ENCODE measurements at regions not wholly inside any gene's neighbourhood (a gene's known extent, or its start where the extent isn't known, plus 50 kb on each side); places are given as distances from the start of the nearest gene placed in this dataset.
A peak's percentile ranks its signal among the peaks of the same experiment; 100 is the strongest.

DNA sequence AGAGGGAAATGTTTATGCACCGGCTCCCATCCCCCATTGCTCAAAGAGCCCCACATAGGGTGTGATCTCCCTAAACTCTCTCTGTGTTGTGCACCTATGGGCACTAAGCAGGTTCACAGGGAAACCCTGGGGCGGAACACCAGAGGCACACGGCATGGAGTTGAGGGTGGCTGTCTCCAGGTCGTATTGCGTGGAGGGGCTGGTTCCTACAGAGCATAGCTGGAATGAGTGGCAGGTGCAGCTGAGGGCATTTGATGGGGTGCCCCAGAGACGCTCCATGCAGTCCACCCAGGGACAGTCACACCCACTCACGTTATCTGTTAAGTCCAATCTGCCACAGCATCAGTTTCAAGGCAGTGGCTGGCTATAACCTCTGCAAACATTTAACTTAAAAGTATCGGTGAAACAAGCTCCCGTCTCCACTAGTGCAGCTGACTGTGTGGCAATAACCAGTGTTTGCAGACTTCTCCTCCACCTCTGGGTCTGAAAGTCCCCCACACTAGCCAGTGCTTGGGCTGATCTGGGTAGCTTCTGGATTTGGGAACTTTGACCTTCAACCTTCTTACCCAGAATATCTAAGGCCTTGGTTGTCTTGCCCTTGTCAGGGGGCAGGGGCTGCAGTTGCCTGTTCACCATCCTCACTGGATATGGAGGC is 249.2 kb upstream of the ZNF32 start:
- ChIA-PET POLR2A (no interaction called here), CTCF (no interaction called here)
- peaks cover 16% of the 10 kb centered on the region for H3K27me3 Mint-ChIP-seq (ENCODE audit: low read depth)
- DNase-seq (peak; percentile 18), ATAC-seq (no peak)
- H3K9me3 Mint-ChIP-seq (ENCODE audit: insufficient read depth) = no peaks in the 10 kb centered on the region
- no peak overlapping the region for H3K4me3 Mint-ChIP-seq
- peaks cover 4% of the 10 kb centered on the region for H3K4me1 Mint-ChIP-seq (ENCODE audit: low read depth)
- no peaks in the 10 kb centered on the region for H3K36me3 Mint-ChIP-seq (ENCODE audit: low read depth)
- no peak overlapping the region for H3K27ac Mint-ChIP-seq

DNA sequence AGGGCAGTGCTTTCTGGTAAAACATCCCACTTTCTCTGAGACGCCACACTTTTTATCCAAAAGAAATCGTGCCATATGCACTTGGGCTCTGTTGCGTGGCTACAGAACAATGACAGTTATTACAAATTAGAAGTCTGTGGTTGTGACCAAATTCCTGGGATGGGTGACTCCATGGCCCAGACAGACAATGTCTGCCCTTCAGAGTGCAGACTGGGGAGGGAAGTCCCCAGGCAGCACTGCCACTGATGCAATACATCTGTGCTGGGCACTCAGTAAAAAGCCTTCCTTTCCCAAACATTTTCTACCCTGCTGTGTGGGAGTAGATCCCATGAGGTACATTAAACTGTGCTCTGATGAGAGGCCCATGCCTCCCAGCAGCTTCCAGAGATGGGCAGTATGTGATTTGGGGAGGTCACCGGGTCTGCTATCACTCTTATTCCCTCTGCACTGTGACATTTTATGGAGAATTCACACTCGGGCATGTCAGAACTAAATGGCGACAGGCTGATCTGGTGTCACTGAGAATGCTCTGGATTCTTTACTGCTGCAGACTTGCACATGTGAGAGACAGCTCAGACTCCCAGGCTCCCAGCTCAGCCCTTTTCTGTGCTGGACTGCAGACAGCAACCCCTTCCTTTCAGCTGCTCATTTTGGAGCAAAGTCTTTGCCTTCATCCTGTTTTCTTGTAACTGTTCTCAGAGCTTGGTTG is 243.5 kb upstream of the ZNF32 start:
- no peak overlapping the region for H3K27ac Mint-ChIP-seq
- no peaks in the 10 kb centered on the region for H3K9me3 Mint-ChIP-seq (ENCODE audit: insufficient read depth)
- H3K4me3 Mint-ChIP-seq = no peak overlapping the region
- H3K36me3 Mint-ChIP-seq (ENCODE audit: low read depth) = no peaks in the 10 kb centered on the region
- no peak for ATAC-seq
- H3K27me3 Mint-ChIP-seq (ENCODE audit: low read depth) = peaks cover 38% of the 10 kb centered on the region
- H3K4me1 Mint-ChIP-seq (ENCODE audit: low read depth) = no peaks in the 10 kb centered on the region
- ChIA-PET POLR2A (no interaction called here), CTCF (no interaction called here)
- peak; percentile 9 for DNase-seq

DNA sequence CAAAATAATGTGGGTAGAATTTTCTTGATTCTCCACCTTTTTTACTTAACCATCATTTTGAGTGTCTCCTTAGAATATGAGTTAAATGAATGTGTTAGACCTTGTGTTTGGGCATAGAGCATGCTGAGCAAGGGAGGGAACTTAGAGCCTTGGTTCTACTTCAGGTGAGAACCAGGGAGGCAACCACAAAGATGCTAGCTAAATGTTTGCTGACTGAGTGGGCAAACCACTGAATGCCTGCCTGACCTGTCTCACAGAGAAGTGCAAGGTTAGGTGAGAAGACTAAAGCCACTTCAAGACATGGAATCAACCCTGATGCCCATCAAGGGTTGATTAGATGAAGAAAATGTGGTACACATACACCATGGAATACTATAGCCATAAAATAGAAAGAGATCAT is 242.6 kb upstream of the ZNF32 start:
- CTCF ChIA-PET = no interaction called here

DNA sequence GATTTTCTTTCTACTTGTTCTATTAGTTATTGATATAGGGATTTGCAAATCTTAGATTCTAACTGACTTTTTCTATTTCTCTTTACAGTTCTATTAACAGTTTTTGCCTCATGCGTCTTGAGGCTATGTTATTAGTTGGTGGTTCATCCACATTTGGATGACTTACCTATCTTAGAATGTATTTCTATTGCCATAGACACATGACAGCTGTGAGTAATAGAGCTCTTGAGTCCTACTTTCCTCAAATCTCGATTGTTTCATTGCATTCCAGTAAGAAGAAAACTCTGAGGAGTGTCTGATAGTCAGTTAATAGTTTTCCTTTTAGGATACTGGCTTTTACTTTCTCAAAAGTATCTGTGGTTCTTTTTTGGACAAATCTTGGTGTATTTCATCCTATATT is 241.4 kb upstream of the ZNF32 start:
- no peak overlapping the region for H3K4me3 Mint-ChIP-seq
- H3K4me1 Mint-ChIP-seq (ENCODE audit: low read depth) = no peaks in the 10 kb centered on the region
- DNase-seq = no peak
- no peaks in the 10 kb centered on the region for H3K36me3 Mint-ChIP-seq (ENCODE audit: low read depth)
- no peak overlapping the region for H3K27ac Mint-ChIP-seq
- ChIA-PET CTCF (no interaction called here), POLR2A (no interaction called here)
- no peaks in the 10 kb centered on the region for H3K9me3 Mint-ChIP-seq (ENCODE audit: insufficient read depth)
- no peak for ATAC-seq
- peaks cover 37% of the 10 kb centered on the region for H3K27me3 Mint-ChIP-seq (ENCODE audit: low read depth)

More for the DNA sequence above, 242.6 kb upstream of the ZNF32 start:
- H3K36me3 Mint-ChIP-seq (ENCODE audit: low read depth) = no peaks in the 10 kb centered on the region
- no peaks in the 10 kb centered on the region for H3K4me1 Mint-ChIP-seq (ENCODE audit: low read depth)
- H3K4me3 Mint-ChIP-seq = no peak overlapping the region
- peaks cover 38% of the 10 kb centered on the region for H3K27me3 Mint-ChIP-seq (ENCODE audit: low read depth)
- no peaks in the 10 kb centered on the region for H3K9me3 Mint-ChIP-seq (ENCODE audit: insufficient read depth)
- DNase-seq (no peak), ATAC-seq (no peak)
- POLR2A ChIA-PET = no interaction called here
- H3K27ac Mint-ChIP-seq = no peak overlapping the region

DNA sequence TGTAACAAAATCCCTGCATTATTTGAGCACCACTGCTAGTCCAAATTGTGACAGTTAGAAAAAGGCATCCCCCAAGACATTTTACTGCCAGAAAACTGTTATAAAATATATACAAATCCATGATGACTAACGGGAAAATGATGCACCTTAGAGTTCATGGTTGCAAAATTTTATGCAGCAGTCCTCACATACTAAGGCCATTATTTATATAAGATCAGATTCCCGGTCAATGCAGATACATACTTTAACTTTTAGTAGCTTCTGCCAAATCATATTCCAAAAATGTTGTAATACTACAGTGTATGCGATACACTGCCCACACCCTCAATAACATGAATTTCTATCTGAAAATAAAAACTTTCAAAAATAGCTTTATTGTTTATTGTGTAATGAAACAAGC is 239.9 kb upstream of the ZNF32 start:
- Mint-ChIP-seq H3K36me3 (ENCODE audit: low read depth) (no peaks in the 10 kb centered on the region), H3K27me3 (ENCODE audit: low read depth) (peaks cover 34% of the 10 kb centered on the region), H3K27ac (no peak overlapping the region), H3K4me1 (ENCODE audit: low read depth) (no peaks in the 10 kb centered on the region), H3K9me3 (ENCODE audit: insufficient read depth) (no peaks in the 10 kb centered on the region), H3K4me3 (no peak overlapping the region)
- CTCF ChIA-PET = interaction anchor here (0.8 kb wide), 1 partner anchor 198 kb away, joined by 3 read pairs; no protein-coding TSS in a partner anchor
- DNase-seq (no peak), ATAC-seq (no peak)
- POLR2A ChIA-PET = no interaction called here

DNA sequence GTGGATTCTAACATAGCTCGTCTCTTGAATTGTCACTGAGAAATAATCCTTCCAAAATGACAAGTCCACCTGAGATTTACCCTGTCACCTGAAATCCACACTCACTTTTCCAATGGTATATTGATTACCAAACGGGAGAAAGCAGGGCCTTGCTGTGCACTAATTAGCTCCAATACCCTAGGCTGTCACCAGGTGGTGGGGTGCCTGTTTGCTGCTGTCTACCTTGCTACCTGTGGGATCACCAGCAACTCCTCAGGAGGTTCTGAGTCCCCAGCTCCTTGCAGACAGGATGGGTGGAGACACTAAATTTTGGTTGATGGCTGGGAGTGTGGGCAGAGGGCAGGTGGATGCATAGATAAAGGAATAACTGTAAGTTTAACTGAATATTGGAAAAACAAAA is 237.2 kb upstream of the ZNF32 start:
- POLR2A ChIA-PET = interaction anchor here (0.7 kb wide), 1 partner anchor 1085 kb away, joined by 3 read pairs; no protein-coding TSS in a partner anchor
- Mint-ChIP-seq H3K4me3 (no peak overlapping the region), H3K36me3 (ENCODE audit: low read depth) (no peaks in the 10 kb centered on the region), H3K4me1 (ENCODE audit: low read depth) (no peaks in the 10 kb centered on the region), H3K27ac (no peak overlapping the region), H3K9me3 (ENCODE audit: insufficient read depth) (no peaks in the 10 kb centered on the region), H3K27me3 (ENCODE audit: low read depth) (peaks cover 31% of the 10 kb centered on the region)
- no peak for DNase-seq
- CTCF ChIA-PET = no interaction called here
- no peak for ATAC-seq

DNA sequence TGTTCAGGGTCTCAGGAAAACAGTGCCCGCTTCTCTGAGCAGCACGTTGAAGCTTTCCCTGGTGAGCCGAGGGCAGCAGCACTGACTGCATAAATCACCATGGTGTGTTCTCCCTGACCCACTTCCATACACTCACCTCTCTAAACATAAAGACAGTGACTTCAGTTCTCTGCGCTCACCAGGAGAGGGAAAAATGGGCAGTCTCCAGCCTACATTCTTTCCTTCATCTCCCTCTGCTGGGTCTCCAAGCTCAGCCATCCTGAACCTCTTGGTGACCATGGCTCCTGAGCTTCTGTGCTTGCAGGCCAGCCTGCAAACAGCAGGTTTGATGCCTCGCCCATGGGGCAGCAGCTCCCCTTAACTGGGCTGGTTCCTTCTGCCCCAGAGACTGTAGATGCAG is 236.6 kb upstream of the ZNF32 start:
- no peak overlapping the region for H3K27ac Mint-ChIP-seq
- H3K4me3 Mint-ChIP-seq = no peak overlapping the region
- no peaks in the 10 kb centered on the region for H3K36me3 Mint-ChIP-seq (ENCODE audit: low read depth)
- POLR2A ChIA-PET = interaction anchor here (0.7 kb wide), 1 partner anchor 1085 kb away, joined by 3 read pairs; no protein-coding TSS in a partner anchor
- CTCF ChIA-PET = no interaction called here
- peaks cover 28% of the 10 kb centered on the region for H3K27me3 Mint-ChIP-seq (ENCODE audit: low read depth)
- DNase-seq = no peak
- H3K9me3 Mint-ChIP-seq (ENCODE audit: insufficient read depth) = no peaks in the 10 kb centered on the region
- ATAC-seq = no peak
- H3K4me1 Mint-ChIP-seq (ENCODE audit: low read depth) = no peaks in the 10 kb centered on the region

DNA sequence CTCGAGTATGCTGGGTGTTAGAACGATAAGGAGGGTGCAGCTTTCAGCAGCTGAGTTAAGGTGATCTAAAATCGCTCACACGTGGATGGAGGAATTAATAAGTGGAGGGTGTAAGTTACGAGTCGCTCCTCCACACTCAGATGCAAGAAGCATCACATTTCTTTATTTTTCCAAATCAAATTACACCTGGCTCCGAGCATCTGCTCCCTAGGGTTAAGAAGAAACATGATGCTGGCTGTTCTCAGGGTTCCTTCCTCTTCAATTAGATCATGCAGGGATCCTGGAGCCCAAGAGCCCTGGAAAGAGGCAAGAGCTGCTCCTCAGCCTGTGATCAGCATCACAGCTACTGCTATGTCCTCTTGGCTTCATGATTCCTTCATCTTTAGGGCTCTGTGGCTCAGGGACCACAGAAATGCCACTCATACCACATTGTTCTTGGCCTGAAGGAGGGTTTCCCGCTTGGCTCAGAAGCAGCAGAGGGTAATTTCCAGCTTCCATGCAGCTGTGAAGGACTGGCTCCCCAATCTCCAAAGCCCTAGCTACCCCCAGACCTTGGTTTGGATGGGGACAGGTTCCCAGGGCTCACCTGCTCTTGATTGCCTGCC is 235.9 kb upstream of the ZNF32 start:
- ChIA-PET CTCF (no interaction called here), POLR2A (no interaction called here)
- H3K27me3 Mint-ChIP-seq (ENCODE audit: low read depth) = peaks cover 25% of the 10 kb centered on the region

DNA sequence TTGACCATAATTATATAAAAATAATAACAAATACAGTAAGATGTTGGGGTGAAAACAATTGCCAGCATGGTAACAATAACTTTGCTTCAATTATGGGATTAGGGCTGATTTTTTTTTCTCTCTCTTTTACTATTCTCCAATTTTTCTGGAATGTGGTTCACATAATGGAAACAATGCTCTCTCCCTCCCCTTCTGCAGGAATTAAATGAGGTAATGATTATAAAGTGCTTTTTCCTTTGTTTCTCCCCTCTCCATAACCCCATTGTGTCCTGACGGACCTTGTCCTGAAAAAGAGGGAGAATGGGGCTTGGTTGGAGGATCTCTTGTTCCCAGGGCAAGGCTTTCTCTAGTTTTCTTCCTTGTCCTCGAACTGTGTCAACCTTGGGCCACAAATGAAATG is 234.0 kb upstream of the ZNF32 start:
- ATAC-seq = no peak
- no peak overlapping the region for H3K4me3 Mint-ChIP-seq
- ChIA-PET POLR2A (no interaction called here), CTCF (no interaction called here)
- no peaks in the 10 kb centered on the region for H3K9me3 Mint-ChIP-seq (ENCODE audit: insufficient read depth)
- no peaks in the 10 kb centered on the region for H3K36me3 Mint-ChIP-seq (ENCODE audit: low read depth)
- H3K27ac Mint-ChIP-seq = no peak overlapping the region
- DNase-seq = no peak
- H3K4me1 Mint-ChIP-seq (ENCODE audit: low read depth) = peaks cover 8% of the 10 kb centered on the region
- H3K27me3 Mint-ChIP-seq (ENCODE audit: low read depth) = peaks cover 19% of the 10 kb centered on the region

More for the DNA sequence above, 235.9 kb upstream of the ZNF32 start:
- no peak overlapping the region for H3K27ac Mint-ChIP-seq
- no peaks in the 10 kb centered on the region for H3K9me3 Mint-ChIP-seq (ENCODE audit: insufficient read depth)
- H3K36me3 Mint-ChIP-seq (ENCODE audit: low read depth) = no peaks in the 10 kb centered on the region
- no peak for DNase-seq
- no peaks in the 10 kb centered on the region for H3K4me1 Mint-ChIP-seq (ENCODE audit: low read depth)
- H3K4me3 Mint-ChIP-seq = no peak overlapping the region
- ATAC-seq = no peak

DNA sequence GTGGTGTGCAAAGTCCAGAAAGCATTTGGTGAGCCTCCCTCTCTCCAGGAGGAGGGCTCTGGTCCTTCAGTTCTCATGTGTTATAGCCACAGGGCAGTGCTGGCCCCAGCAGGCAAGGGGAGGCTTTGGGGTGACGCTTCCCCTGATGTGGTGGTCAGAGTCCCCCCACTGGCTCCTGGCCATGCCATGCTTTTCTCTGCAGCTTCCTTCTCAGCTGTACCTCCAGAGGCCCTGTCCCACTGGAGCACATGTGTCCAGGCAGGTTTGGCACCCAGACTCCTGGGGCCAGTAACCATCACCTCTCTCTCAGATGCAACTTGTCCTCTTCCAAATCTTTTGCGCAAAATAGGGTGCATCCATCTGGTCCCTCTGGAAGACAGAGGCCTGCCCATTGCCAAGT is 233.0 kb upstream of the ZNF32 start:
- no peaks in the 10 kb centered on the region for H3K9me3 Mint-ChIP-seq (ENCODE audit: insufficient read depth)
- CTCF ChIA-PET = no interaction called here
- H3K4me3 Mint-ChIP-seq = no peak overlapping the region
- POLR2A ChIA-PET = no interaction called here
- ATAC-seq = peak; percentile 30
- peaks cover 8% of the 10 kb centered on the region for H3K4me1 Mint-ChIP-seq (ENCODE audit: low read depth)
- H3K27ac Mint-ChIP-seq = no peak overlapping the region
- no peaks in the 10 kb centered on the region for H3K36me3 Mint-ChIP-seq (ENCODE audit: low read depth)
- no peak for DNase-seq
- peaks cover 9% of the 10 kb centered on the region for H3K27me3 Mint-ChIP-seq (ENCODE audit: low read depth)

DNA sequence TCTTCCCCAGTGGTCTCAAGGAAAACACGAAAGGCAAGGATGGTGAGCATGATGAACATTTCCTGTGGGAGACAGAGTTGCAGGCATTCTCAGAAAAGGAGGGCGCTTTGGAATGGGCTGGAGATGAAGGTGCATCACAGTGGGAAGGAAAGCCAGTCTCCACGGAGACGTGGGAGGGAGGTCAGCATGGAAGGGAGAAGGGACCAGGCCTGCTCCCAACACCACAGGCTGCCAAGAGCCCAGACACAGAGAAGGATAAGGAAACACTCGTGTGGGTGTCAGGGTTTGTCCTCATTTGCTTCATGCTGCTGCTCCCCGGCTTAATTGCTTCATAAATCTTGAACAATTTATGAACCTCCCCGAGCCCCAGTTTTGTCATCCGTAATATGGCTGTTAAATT is 231.5 kb upstream of the ZNF32 start:
- H3K36me3 Mint-ChIP-seq (ENCODE audit: low read depth) = no peaks in the 10 kb centered on the region
- no peak overlapping the region for H3K27ac Mint-ChIP-seq
- CTCF ChIA-PET = no interaction called here
- no peak for DNase-seq
- POLR2A ChIA-PET = no interaction called here
- no peak overlapping the region for H3K4me3 Mint-ChIP-seq
- H3K27me3 Mint-ChIP-seq (ENCODE audit: low read depth) = peaks cover 6% of the 10 kb centered on the region
- H3K4me1 Mint-ChIP-seq (ENCODE audit: low read depth) = peaks cover 8% of the 10 kb centered on the region
- no peak for ATAC-seq
- no peaks in the 10 kb centered on the region for H3K9me3 Mint-ChIP-seq (ENCODE audit: insufficient read depth)

DNA sequence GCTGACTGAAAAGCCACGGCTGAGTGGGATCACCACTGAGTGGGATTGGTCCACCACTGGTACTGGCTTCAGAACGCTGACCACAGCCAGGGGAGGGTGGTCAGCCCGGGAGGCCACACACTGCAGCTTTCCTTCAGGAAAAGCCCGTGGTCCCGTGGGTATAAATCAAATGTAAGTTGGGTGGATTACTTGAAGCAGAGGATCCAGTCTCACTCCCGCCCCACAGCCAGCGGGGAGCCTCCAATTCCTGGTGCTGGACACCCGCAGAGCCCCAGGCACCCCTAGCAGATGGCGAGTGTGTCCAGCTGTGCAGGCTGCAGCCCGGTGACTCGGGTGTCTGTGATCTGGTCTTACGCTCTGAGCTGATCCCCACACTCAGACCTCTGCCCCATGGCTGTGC is 231.1 kb upstream of the ZNF32 start:
- H3K36me3 Mint-ChIP-seq (ENCODE audit: low read depth) = no peaks in the 10 kb centered on the region
- no peak overlapping the region for H3K4me3 Mint-ChIP-seq
- H3K27ac Mint-ChIP-seq = no peak overlapping the region
- ChIA-PET POLR2A (no interaction called here), CTCF (no interaction called here)
- no peaks in the 10 kb centered on the region for H3K9me3 Mint-ChIP-seq (ENCODE audit: insufficient read depth)
- peaks cover 8% of the 10 kb centered on the region for H3K4me1 Mint-ChIP-seq (ENCODE audit: low read depth)
- peaks cover 5% of the 10 kb centered on the region for H3K27me3 Mint-ChIP-seq (ENCODE audit: low read depth)
- DNase-seq (no peak), ATAC-seq (no peak)

Measured in activated CD8-positive, alpha-beta T cell treated with anti-CD3 and anti-CD28 coated beads, Interleukin-2, amount 10 ng/mL, durations not matched to agents 7 days and 5 days (primary cell).